ENCODE measurements at regions not wholly inside any gene's neighbourhood (a gene's known extent, or its start where the extent isn't known, plus 50 kb on each side); places are given as distances from the start of the nearest gene placed in this dataset.

DNA sequence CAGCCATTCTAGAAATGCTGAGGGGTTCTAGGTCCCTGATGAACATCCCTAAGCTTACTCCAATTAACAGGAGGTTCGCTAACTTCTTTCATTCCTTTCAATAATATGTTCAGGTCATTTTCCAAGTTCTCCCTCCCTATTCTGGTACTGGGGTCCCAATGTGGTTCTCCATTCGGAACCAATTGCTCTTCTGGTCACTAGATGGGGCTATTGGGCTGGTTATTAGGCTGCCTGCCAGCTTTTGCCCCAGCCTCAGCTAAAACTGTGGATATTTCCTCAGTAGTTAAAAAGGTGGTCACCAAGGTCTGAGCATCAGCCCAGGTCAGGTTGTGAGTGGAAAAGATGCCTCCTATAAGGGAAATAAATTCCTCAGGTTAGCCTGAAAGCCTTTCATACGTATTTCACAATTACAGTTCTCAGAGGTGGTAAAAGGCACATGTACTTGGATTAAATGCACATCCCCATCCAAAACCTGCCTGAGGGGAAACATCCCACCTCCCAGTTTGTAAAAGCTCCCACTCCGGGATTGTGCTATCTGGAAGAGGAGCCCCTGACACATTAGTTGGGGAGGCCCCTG, 161.1 kb upstream of the CCDC179 start:
- peak; percentile 56 for TF ChIP-seq CTCF (IDR thresholded peaks at IDR 0.05; ENCODE audit: low read depth, low read length)
- peak; percentile 36 to 43 for DNase-seq (ENCODE audit: low read depth in 2 of 2)
- H3K4me3 ChIP-seq (replicated peaks in 1 of 2; ENCODE audit: low read depth in 2 of 2, low read length in 2 of 2) = no peak overlapping the region

DNA sequence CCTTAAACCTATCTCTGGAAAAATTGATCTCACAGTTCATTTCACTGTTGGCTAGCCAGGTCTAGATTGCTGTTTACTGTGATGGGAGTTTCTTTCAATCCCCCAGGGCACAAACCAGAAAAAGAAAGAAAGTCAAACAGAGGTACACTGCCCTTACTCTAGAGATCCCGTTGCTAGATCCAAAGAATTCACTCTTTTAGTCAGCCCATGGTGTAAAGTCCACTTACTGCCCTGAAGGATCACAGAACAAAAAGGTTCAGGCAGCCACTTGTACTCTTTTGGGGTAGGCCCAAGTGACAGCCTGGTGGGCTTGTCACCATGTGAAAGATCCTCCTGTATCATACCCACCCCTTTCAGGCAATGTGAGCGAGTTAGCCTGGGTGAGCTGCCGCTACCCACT, 162.6 kb upstream of the CCDC179 start:
- no peak overlapping the region for H3K4me3 ChIP-seq (replicated peaks in 1 of 2; ENCODE audit: low read depth in 2 of 2, low read length in 2 of 2)
- no peak for TF ChIP-seq CTCF (IDR thresholded peaks at IDR 0.05; ENCODE audit: low read depth, low read length)
- DNase-seq (ENCODE audit: low read depth in 2 of 2) = no peak

DNA sequence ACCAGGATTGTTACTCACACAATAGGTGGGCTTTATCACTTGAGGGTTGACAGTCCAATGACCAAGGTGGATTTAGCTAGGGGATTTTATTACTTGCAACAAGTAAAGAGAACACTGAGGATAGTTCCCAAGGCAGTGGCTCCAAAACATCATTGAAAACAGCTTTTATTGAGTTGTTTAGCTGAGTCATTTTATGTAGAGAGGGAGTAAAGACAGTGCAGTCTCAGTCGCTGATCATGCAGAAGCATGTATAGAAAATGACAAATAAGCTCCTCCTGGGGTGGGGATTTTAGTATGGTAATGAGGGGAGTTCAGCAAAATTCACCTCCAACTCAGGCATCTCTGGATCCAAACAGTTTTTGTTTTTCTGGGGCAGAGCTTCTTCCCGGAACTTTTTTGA, 163.0 kb upstream of the CCDC179 start:
- H3K4me3 ChIP-seq (replicated peaks in 1 of 2; ENCODE audit: low read depth in 2 of 2, low read length in 2 of 2) = no peak overlapping the region
- DNase-seq (ENCODE audit: low read depth in 2 of 2) = no peak
- TF ChIP-seq CTCF (IDR thresholded peaks at IDR 0.05; ENCODE audit: low read depth, low read length) = no peak

DNA sequence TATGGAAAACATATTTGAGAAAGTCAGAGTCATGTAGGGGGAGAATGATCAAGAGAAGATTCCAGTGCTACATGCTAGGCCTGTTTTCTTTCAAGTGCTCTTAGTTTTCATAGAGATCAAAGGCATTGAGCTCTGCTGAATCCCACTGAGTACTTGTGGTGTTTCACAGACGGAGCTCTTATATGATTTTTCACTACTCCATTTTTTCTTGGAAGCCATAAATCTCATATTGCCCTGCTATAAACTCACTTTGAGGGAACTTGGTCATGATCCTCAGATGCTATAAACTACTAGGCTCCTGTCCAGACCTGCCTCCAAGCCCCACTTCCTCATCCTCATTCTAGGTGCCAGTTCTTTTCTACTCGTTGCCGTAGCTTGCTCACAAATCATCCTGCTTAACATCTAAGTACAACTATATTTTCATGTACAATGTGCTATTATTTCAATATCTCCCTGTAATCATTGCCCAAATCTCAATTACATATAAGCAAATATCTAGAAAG, 180.8 kb upstream of the CCDC179 start:
- no peak for DNase-seq (ENCODE audit: low read depth in 2 of 2)
- TF ChIP-seq CTCF (IDR thresholded peaks at IDR 0.05; ENCODE audit: low read depth, low read length) = no peak
- no peak overlapping the region for H3K4me3 ChIP-seq (replicated peaks in 1 of 2; ENCODE audit: low read depth in 2 of 2, low read length in 2 of 2)

DNA sequence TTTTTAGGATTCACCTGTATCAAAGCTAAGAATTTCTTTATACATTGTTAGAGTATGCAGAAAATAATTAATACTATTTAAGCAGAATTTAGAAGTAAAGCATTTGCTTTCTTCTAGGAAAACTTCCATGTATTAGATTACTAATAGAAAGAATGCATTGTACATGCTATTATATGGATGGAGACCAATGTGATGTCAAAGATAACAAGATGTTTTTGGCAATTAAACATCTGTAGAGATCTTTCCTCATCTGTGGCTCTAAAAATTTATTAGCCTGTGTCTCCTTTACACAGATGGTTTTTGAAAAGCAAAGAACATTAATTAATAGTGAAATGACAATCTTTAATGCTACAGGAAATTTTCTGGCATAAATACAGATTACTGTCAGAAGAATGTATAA, 198.4 kb upstream of the CCDC179 start:
- no peak for TF ChIP-seq CTCF (IDR thresholded peaks at IDR 0.05; ENCODE audit: low read depth, low read length)
- H3K4me3 ChIP-seq (replicated peaks in 1 of 2; ENCODE audit: low read depth in 2 of 2, low read length in 2 of 2) = no peak overlapping the region
- no peak for DNase-seq (ENCODE audit: low read depth in 2 of 2)

DNA sequence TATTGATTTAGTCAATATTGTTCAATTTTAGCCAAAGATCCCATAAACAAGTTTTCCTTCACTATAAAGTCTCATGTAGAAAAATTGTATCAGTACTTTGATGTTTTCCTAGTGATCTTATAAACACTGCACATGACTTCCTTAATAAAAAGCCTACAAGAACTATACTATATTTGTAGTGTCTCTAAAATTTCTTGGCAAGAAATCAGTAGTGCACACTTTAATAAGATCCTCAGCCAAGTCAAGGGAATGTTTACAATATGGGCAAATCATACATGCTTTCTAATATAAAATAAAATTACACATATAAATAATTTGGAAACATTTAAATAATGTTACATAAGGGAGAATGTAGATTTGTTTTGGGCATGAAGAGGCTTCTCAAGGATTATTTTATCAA, 203.0 kb upstream of the CCDC179 start:
- no peak for DNase-seq (ENCODE audit: low read depth in 2 of 2)
- TF ChIP-seq CTCF (IDR thresholded peaks at IDR 0.05; ENCODE audit: low read depth, low read length) = no peak
- no peak overlapping the region for H3K4me3 ChIP-seq (replicated peaks in 1 of 2; ENCODE audit: low read depth in 2 of 2, low read length in 2 of 2)

Data from cardiac fibroblast (primary cell).